HAP-1 (cell line): ENCODE measurements at regions not wholly inside any gene's neighbourhood (a gene's known extent, or its start where the extent isn't known, plus 50 kb on each side); places are given as distances from the start of the nearest gene placed in this dataset.
"Not testable (repeated sequence)": the region's sequence is repeated elsewhere in the genome, so short reads cannot be mapped to it uniquely, and the experiment has no call there.

ENCODE experiments used
- DNase-seq, 2 experiments: peaks; one replicate each; pipeline ENCODE4 v3.0.0-alpha.2; 2016 to 2020; ENCODE audit warnings: low spot score in 2 of 2
- H3K27me3 ChIP-seq: fragments of 250-450 bp; sonication (Bioruptor Pico); 2 replicates; pipeline ENCODE4 v1.5.1; 2020; ENCODE audit warnings: low read depth, mild to moderate bottlenecking, moderate library complexity
- H3K36me3 ChIP-seq: fragments of 250-450 bp; sonication (Bioruptor Pico); replicated peaks from 2 replicates; pipeline ENCODE4 v1.5.1; 2020; ENCODE audit warnings: mild to moderate bottlenecking
- H3K4me1 ChIP-seq: fragments of 250-450 bp; sonication (Bioruptor Pico); 2 replicates; pipeline ENCODE4 v1.5.1; 2020; ENCODE audit warnings: mild to moderate bottlenecking
- H3K4me3 ChIP-seq: fragments of 250-450 bp; sonication (Bioruptor Pico); 2 replicates; pipeline ENCODE4 v1.5.1; 2020; ENCODE audit warnings: mild to moderate bottlenecking, moderate library complexity
- H3K9me3 ChIP-seq: fragments of 250-450 bp; sonication (Bioruptor Pico); 2 replicates; pipeline ENCODE4 v1.5.1; 2020; ENCODE audit warnings: mild to moderate bottlenecking, moderate library complexity
- in situ Hi-C: fragments of 300-500 bp; cut with MboI; formaldehyde crosslinking; loops from 3 replicates; pipeline ENCODE4 v1.14.3; 2020; ENCODE audit warnings: low sequenced_read_pairs, inconsistent platforms, mixed read lengths

DNA sequence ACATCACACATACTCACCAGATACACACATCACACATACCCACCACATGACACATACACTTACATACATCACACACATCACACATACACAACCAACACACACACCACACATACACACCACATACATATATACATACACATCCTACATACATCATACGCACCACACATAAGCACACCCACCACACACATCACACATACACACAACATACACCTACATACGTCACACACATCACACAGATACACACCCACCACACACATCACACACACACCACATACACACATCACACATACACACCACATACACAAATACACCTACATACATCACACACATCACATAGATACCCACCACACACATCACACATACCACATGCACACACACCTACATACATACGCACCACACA lies 158.4 kb downstream of the NDUFA10 start:
- Histone ChIP-seq H3K36me3 (no peaks in the 10 kb centered on the region), H3K9me3 (no peaks in the 10 kb centered on the region; the same call in 1 of the 2 replicates), H3K27me3 (no peaks in the 10 kb centered on the region), H3K4me1 (no peaks in the 10 kb centered on the region), H3K4me3 (no peak overlapping the region)
- no peak for DNase-seq
- in situ Hi-C loops, result no loop called here

DNA sequence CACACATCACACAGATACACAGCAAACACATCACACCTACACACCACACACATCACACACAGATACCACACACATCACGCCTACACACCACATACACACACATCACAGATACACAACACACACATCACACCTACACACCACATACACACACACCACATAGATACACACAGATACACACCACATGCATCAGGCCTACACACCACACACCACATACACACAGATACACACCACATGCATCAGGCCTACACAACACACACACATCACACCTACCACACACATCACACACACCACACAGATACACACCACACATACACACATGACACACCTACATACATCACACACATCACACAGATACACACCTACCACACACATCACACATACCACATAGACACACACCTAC lies 158.8 kb downstream of the NDUFA10 start:
- no peak for DNase-seq
- in situ Hi-C loops, result no loop called here

DNA sequence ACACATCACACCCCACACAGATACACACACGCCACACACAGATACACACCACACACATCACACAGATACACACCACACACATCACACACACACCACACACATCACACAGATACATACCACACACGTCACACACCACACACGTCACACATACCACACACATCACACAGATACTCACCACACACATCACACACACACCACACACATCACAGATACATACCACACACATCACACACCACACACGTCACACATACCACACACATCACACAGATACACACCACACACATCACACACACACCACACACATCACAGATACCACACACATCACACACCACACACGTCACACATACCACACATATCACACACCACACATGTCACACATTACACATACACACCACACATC lies 159.3 kb downstream of the NDUFA10 start:
- in situ Hi-C loops, H3K9me3 ChIP-seq, DNase-seq, H3K36me3 ChIP-seq, H3K4me3 ChIP-seq, H3K4me1 ChIP-seq, H3K27me3 ChIP-seq: not testable (repeated sequence)

More for the DNA sequence above, 158.8 kb downstream of the NDUFA10 start:
- no peaks in the 10 kb centered on the region for H3K4me1 ChIP-seq
- H3K27me3 ChIP-seq, result no peaks in the 10 kb centered on the region
- H3K4me3 ChIP-seq, result no peak overlapping the region
- H3K9me3 ChIP-seq, result no peaks in the 10 kb centered on the region; the same call in 1 of the 2 replicates
- H3K36me3 ChIP-seq, result no peaks in the 10 kb centered on the region

DNA sequence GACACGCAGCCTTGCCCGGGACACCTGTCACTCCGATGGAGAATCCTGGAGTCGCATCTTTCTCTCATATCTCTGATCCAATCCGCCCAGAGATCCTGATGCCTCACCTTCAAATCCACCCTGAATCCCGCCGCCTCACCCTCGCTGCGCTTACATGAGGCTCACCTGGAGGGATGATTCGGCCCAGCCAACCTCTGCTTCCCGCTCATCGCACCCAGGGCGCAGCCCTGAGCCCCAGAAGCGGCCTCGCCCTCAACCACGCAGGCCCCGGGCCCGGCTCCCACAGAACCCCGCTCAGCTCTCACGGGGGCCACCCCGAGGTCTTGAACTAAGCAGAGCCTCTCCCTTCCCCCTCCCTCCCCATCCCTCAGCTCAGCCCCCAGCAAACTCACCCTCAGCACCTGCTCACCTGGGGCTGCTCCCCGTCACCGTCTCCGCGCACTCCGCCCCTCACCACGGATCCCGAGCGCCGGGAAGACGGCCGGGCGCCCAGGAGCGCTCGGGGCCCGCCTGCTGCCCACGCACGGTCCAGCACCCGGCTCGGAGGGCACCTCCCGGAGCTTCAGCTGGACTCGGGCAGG lies 160.0 kb downstream of the NDUFA10 start:
- no peak for DNase-seq
- Histone ChIP-seq H3K27me3 (no peaks in the 10 kb centered on the region), H3K4me3 (no peak overlapping the region), H3K4me1 (no peaks in the 10 kb centered on the region), H3K9me3 (no peaks in the 10 kb centered on the region; the same call in 1 of the 2 replicates), H3K36me3 (no peaks in the 10 kb centered on the region)
- in situ Hi-C loops, result no loop called here

DNA sequence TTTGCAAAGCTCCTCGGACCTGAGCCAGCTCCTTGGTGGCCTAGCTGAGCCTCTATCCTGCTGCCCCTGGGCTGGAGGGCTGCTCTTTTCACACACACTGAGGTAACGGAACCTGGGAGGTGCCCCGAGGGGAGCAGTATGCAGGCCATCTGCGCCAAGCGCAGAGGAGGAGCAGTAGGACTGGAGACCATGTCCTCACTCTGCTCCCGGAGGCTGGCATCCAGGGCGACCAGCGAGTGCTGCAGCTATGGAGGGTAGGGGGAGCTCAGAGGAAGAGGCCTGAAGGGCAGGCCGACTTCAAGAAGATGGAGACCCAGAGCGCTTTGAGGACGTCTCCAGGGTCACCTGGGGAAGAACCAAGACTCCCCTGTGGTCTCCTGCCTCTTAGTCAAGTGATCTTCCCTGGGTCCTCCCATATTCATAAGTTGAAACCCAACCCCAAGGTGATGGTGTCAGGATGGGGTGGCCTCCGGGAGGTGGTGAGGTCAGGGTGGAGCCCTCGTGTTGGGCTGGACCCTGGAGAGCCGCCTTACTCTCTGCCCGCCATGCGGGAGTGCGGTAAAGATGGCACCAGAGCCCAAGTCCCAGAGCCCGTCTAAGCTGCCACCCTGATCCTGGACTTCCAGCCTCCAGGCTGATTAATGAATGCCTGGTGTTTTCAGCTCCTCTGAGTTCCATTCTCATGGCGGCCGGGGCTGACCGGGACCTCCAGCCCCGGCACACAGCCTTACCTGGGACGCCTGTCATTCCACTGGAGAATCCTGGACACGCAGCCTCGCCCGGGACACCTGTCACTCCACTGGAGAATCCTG lies 160.7 kb downstream of the NDUFA10 start:
- H3K27me3 ChIP-seq, result no peaks in the 10 kb centered on the region
- H3K4me1 ChIP-seq, result no peaks in the 10 kb centered on the region
- H3K4me3 ChIP-seq, result no peak overlapping the region
- no peaks in the 10 kb centered on the region for H3K36me3 ChIP-seq
- H3K9me3 ChIP-seq, result no peaks in the 10 kb centered on the region; the same call in 1 of the 2 replicates
- in situ Hi-C loops, result no loop called here
- no peak for DNase-seq

DNA sequence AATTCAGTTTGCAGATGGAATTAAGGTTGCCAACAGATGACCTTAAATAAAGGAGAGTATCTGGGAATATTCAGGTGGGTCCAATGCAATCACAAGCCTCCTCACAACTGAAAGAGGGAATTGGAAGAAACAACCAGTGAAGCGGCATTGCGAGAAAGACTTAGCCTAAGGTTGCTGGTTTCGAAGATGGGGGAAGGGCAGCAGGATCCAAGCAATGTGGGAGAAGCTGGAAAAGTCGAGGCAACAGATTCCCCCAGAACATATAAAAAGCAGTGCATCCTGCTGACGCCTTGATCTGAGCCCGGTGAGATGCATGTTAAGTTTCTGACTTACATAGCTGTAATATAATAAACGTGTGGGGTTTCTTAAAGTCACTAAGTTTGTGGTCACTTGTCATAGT lies 162.5 kb downstream of the NDUFA10 start:
- no peaks in the 10 kb centered on the region for H3K36me3 ChIP-seq
- H3K9me3 ChIP-seq, result no peaks in the 10 kb centered on the region; the same call in 1 of the 2 replicates
- no peak for DNase-seq
- in situ Hi-C loops, result no loop called here
- H3K27me3 ChIP-seq, result no peaks in the 10 kb centered on the region
- no peaks in the 10 kb centered on the region for H3K4me1 ChIP-seq
- H3K4me3 ChIP-seq, result no peak overlapping the region

DNA sequence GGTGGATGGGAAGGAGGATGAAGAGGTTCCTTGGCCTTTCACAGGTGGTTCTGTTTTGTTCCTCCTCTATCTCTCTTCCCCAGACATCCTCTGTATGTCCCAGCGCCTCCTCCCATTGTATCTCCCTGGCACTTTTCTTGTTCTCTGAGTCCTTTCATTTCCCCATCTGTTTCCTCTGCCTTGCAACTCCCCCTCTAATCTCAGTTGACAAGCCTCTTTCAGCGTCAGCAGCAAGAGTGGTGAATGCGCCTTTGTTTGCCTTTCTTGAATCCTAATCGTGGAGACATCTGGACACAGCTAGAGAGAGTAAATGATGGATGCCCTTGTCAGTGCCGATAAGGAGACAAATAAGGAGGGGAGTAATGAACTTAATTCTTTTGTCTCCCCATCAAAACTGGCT lies 167.0 kb downstream of the NDUFA10 start:
- Histone ChIP-seq H3K36me3 (no peaks in the 10 kb centered on the region), H3K9me3 (no peaks in the 10 kb centered on the region), H3K4me3 (no peak overlapping the region), H3K4me1 (no peaks in the 10 kb centered on the region), H3K27me3 (no peaks in the 10 kb centered on the region)
- in situ Hi-C loops, result no loop called here
- no peak for DNase-seq

DNA sequence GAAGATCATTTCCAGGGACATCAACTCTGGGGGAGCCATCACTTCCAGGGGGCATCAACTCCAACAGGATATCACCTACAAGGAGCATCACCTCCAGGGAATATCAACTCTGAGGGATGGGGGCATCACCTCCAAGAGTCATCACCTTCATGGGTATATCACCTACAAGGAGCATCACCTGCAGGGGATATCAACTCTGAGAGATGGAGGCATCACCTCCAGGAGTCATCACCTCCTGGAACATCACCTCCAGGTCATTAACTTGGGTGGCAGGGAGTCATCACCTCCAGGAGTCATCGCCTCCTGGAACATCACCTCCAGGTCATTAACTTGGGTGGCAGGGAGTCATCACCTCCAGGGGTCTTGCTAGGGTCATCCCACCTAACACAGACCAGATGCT lies 167.6 kb downstream of the NDUFA10 start:
- in situ Hi-C loops, result no loop called here
- Histone ChIP-seq H3K27me3 (no peaks in the 10 kb centered on the region), H3K36me3 (no peaks in the 10 kb centered on the region), H3K4me1 (no peaks in the 10 kb centered on the region), H3K9me3 (no peaks in the 10 kb centered on the region), H3K4me3 (no peak overlapping the region)
- no peak for DNase-seq

DNA sequence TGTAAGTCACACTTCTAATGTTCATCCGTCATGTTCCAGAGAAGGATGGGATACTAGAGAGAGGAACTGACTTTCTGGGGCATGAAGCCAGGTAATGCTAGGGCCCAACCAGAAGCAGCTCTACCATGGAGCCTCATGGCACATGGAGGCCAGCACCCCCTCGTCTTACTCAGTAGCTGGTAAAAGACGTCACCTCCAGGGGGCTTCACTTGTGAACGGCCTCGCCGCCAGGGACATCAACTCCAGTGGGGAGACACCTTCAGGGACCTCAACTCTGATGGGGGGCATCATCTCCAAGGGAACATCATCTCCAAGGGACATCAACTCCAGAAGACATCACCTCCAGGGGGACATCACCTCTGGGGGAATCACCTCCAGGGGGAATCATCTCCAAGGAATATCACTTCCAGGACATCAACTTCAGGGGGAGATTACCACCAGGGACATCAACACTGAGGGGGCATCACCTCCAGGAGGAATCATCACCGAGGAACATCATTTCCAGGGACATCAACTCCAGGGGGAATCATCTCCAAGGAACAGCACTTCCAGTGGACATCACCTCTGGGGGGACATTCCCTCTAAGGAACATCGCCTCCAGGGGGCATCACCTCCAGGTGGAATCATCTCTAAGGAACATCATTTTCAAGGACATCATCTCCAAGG lies 168.4 kb downstream of the NDUFA10 start:
- in situ Hi-C loops, result no loop called here

DNA sequence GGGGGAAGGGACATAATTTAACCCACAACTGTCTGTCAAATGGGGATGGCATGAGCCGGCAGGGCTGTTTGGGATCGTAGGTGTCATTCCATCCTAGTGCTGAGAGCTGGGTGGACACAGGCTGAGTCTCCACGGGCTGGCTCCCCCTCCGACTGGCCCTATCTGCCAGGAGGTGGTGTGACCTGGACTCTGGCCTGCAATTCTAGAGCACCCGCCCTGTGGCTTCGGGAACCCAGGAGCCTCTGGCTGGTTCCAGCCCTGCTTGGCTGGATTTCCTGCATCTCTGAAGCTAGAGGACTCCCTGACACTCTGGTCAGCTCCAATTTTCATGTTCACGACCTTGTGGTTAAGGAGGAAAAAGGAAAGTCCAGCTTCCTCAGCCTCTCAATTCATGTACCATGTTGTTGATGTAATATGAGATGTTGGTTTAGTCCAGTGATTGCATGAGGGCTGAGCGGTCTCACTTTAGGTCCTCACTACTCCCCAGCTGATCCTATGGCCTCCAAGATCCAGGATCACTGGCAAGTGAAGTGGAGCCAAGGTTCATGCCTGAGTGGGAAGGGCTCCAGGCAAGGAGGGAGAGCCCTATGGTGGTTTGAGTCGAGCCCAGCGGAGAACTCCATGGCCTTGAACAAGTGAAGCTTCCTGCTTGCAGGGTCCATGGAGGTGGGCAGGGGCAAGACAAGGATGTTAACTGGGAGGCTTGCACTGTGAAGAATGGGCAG lies 169.1 kb downstream of the NDUFA10 start:
- in situ Hi-C loops, result no loop called here
- DNase-seq, result no peak
- Histone ChIP-seq H3K9me3 (no peaks in the 10 kb centered on the region), H3K36me3 (no peaks in the 10 kb centered on the region), H3K4me3 (no peak overlapping the region), H3K4me1 (no peaks in the 10 kb centered on the region), H3K27me3 (no peaks in the 10 kb centered on the region)

More for the DNA sequence above, 168.4 kb downstream of the NDUFA10 start:
- Histone ChIP-seq H3K36me3 (no peaks in the 10 kb centered on the region), H3K4me1 (no peaks in the 10 kb centered on the region), H3K4me3 (no peak overlapping the region), H3K27me3 (no peaks in the 10 kb centered on the region), H3K9me3 (no peaks in the 10 kb centered on the region)
- no peak for DNase-seq

DNA sequence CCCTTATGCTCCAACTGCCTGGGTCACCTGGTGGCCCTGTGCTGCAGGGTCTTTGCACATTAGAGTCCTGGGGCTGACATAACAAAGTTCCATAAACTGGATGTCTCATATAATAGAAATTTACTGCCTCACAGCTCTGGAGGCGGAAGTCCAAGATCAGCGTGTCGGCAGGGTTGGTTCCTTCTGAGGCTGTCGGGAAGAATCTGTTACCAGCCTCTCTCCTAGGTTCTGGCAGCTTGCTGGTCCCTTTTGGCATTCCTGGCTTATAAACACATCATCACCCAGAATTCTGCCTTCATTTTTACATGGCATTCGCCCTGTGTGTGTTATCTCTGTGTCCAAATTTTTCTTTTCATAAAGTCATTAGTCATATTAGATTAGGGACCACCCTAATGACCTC lies 170.5 kb downstream of the NDUFA10 start:
- DNase-seq, result no peak
- Histone ChIP-seq H3K27me3 (no peaks in the 10 kb centered on the region), H3K36me3 (no peaks in the 10 kb centered on the region), H3K4me3 (no peak overlapping the region), H3K4me1 (no peaks in the 10 kb centered on the region), H3K9me3 (no peaks in the 10 kb centered on the region)
- in situ Hi-C loops, result no loop called here

DNA sequence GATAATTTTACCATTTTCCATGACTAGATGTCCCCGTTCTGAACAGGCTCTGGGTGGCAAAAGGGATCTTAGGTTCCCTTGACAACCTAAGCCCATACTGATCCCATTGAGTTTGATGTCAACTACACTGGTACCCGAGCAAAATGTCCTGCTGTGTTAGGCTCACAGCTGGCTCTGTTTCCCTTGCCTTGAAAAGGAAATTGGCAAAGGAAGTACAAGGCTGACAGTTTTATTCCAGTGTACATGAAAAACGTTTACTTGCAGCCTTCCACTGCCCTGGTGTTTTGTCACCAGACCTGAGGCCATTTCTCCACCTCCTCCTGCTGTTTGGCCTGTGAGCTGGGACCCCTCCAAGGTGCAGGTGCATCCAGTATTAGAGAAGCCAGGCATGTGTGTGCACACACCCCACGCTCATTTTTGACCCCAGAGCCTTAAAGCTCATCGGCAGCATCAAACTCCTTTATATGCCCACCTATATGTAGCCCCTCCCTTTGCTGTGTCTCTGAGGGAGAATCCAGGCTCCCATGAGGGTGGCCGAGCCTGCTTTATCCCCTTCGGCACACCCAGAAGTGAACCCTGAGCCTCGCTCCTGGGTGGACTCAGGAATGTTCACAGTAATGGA lies 171.3 kb downstream of the NDUFA10 start:
- in situ Hi-C loops, result no loop called here
- Histone ChIP-seq H3K27me3 (no peaks in the 10 kb centered on the region), H3K4me1 (no peaks in the 10 kb centered on the region), H3K36me3 (no peaks in the 10 kb centered on the region), H3K4me3 (no peak overlapping the region), H3K9me3 (no peaks in the 10 kb centered on the region)
- DNase-seq, result no peak

DNA sequence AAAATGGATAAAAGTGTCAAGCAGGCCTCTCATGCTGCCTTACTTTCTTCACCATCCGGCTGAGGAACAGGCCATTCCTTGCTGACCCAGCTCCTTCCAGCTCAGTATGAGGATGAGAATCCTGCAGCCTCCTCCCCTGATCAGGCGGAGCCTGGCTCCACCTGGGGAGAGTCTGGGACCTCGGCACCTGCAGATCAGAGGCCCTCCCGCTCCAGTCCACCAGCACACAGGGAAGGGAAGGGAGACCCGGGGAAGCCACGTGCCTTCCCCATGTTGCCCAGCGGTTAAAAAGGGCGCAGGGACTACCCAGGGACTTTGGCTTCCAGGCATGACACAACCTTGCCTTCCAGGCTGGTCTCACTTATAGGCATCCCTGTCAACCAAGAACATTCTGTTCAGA lies 172.0 kb downstream of the NDUFA10 start:
- in situ Hi-C loops, result no loop called here
- no peak for DNase-seq
- H3K27me3 ChIP-seq, result no peaks in the 10 kb centered on the region
- H3K4me3 ChIP-seq, result no peak overlapping the region
- no peaks in the 10 kb centered on the region for H3K9me3 ChIP-seq
- no peaks in the 10 kb centered on the region for H3K36me3 ChIP-seq
- no peaks in the 10 kb centered on the region for H3K4me1 ChIP-seq
